OCI-LY7 (cell line): ENCODE measurements at regions not wholly inside any gene's neighbourhood (a gene's known extent, or its start where the extent isn't known, plus 50 kb on each side); places are given as distances from the start of the nearest gene placed in this dataset.

Source experiments
- CTCF ChIP-seq: fragments of 200-600 bp; sonication (generic); conservative IDR thresholded peaks from 2 replicates; pipeline ENCODE4 v1.5.1; 2014; ENCODE audit warnings: mild to moderate bottlenecking, antibody characterized with exemption, low read length, moderate library complexity, mixed read lengths
- EZH2phosphoT487 ChIP-seq: fragments of 200-600 bp; sonication (generic); IDR thresholded peaks from 2 replicates; pipeline ENCODE4 v1.6.1; 2018; ENCODE audit warnings: low read depth, borderline replicate concordance, mild to moderate bottlenecking, mixed run types, antibody characterized with exemption, low read length, moderate library complexity, mixed read lengths

- TF ChIP-seq CTCF (no peak), EZH2phosphoT487 (no peak)
Observed at GRCh38 chr18:29160170-29160569, 983.2 kb upstream of the CDH2 start.
